SU-DHL-6 (cell line): ENCODE measurements at regions not wholly inside any gene's neighbourhood (a gene's known extent, or its start where the extent isn't known, plus 50 kb on each side); places are given as distances from the start of the nearest gene placed in this dataset.

Experiments used
- H2AFZ ChIP-seq: fragments of 200-600 bp; sonication (generic); 2 replicates; pipeline ENCODE4 v1.6.1; 2014; ENCODE audit warnings: low read depth, mild to moderate bottlenecking, moderate library complexity, mixed read lengths, antibody characterized with exemption, low read length; ENCODE audit not compliant: severe bottlenecking
- H3F3A ChIP-seq: fragments of 200-600 bp; shearing (Covaris generic); 2 replicates; pipeline ENCODE4 v1.6.0; 2016; ENCODE audit warnings: antibody characterized with exemption, mild to moderate bottlenecking; ENCODE audit not compliant: insufficient read depth
- H3K27ac ChIP-seq: fragments of 200-600 bp; sonication (generic); 2 replicates; pipeline ENCODE4 v1.5.1; 2016; ENCODE audit warnings: low read depth, mild to moderate bottlenecking, low read length, moderate library complexity, mixed read lengths
- H3K27me3 ChIP-seq: fragments of 200-600 bp; sonication (generic), shearing (Covaris generic); 2 replicates; pipeline ENCODE4 v1.6.0; 2014; ENCODE audit warnings: mild to moderate bottlenecking, low read length
- H3K36me3 ChIP-seq: fragments of 200-600 bp; sonication (generic); 2 replicates; pipeline ENCODE4 v1.6.1; 2014; ENCODE audit warnings: mild to moderate bottlenecking, low read length, mixed read lengths
- H3K4me2 ChIP-seq: fragments of 300-600, 200-600 bp; shearing (Covaris generic), sonication (generic); 2 replicates; pipeline ENCODE4 v1.6.0; 2014; ENCODE audit warnings: low read length, low read depth, mild to moderate bottlenecking; ENCODE audit not compliant: poor library complexity, severe bottlenecking
- H3K4me3 ChIP-seq: fragments of 200-600 bp; sonication (generic); 2 replicates; pipeline ENCODE4 v1.5.1; 2014; ENCODE audit warnings: antibody characterized with exemption, low read length, mild to moderate bottlenecking, mixed read lengths; ENCODE audit not compliant: insufficient read depth, poor library complexity, severe bottlenecking
- H3K79me2 ChIP-seq: fragments of 200-600 bp; sonication (generic); 2 replicates; pipeline ENCODE4 v1.6.1; 2014; ENCODE audit warnings: mild to moderate bottlenecking, low read length, moderate library complexity; ENCODE audit not compliant: insufficient read depth
- H3K9ac ChIP-seq: fragments of 200-600 bp; sonication (generic); 2 replicates; pipeline ENCODE4 v1.7.0; 2014; ENCODE audit warnings: mild to moderate bottlenecking, low read length
- H3K9me2 ChIP-seq: fragments of 200-600 bp; sonication (generic); replicated peaks from 2 replicates; pipeline ENCODE4 v1.6.1; 2014; ENCODE audit warnings: low read length; ENCODE audit not compliant: insufficient read depth
- H3K9me3 ChIP-seq: fragments of 200-600 bp; sonication (generic); 2 replicates; pipeline ENCODE4 v1.6.1; 2014; ENCODE audit warnings: low read length, mixed read lengths; ENCODE audit not compliant: insufficient read depth
- H4K20me1 ChIP-seq: fragments of 200-600 bp; sonication (generic); 2 replicates; pipeline ENCODE4 v1.6.1; 2014; ENCODE audit warnings: low read depth, mild to moderate bottlenecking, antibody characterized with exemption, low read length, moderate library complexity, mixed read lengths
- EZH2phosphoT487 ChIP-seq: fragments of 200-600 bp; sonication (generic), shearing (Covaris generic); conservative IDR thresholded peaks from 2 replicates; pipeline ENCODE4 v1.6.1; 2018; ENCODE audit warnings: mild to moderate bottlenecking, antibody characterized with exemption, low read length, moderate library complexity, mixed read lengths
- TF ChIP-seq, protein P1 (sequence below): fragments of 200-600 bp; sonication (generic); IDR thresholded peaks from one replicate; pipeline ENCODE4 v1.5.1; 2017; ENCODE audit warnings: antibody characterized with exemption, mild to moderate bottlenecking, low read length, moderate library complexity; ENCODE audit not compliant: insufficient read depth, poor library complexity, severe bottlenecking

- no peaks in the 10 kb centered on the region for H3K27me3 ChIP-seq
- no peaks in the 10 kb centered on the region for H3K36me3 ChIP-seq
- H3K27ac ChIP-seq, result no peak overlapping the region
- H3K9me2 ChIP-seq, result no peaks in the 10 kb centered on the region
- no peak overlapping the region for H3K9ac ChIP-seq
- H3K79me2 ChIP-seq, result no peaks in the 10 kb centered on the region
- H3K9me3 ChIP-seq, result no peaks in the 10 kb centered on the region
- no peaks in the 10 kb centered on the region for H3F3A ChIP-seq
- no peak overlapping the region for H3K4me2 ChIP-seq
- no peaks in the 10 kb centered on the region for H4K20me1 ChIP-seq
- no peak overlapping the region for H3K4me3 ChIP-seq
- TF ChIP-seq, protein P1, sequence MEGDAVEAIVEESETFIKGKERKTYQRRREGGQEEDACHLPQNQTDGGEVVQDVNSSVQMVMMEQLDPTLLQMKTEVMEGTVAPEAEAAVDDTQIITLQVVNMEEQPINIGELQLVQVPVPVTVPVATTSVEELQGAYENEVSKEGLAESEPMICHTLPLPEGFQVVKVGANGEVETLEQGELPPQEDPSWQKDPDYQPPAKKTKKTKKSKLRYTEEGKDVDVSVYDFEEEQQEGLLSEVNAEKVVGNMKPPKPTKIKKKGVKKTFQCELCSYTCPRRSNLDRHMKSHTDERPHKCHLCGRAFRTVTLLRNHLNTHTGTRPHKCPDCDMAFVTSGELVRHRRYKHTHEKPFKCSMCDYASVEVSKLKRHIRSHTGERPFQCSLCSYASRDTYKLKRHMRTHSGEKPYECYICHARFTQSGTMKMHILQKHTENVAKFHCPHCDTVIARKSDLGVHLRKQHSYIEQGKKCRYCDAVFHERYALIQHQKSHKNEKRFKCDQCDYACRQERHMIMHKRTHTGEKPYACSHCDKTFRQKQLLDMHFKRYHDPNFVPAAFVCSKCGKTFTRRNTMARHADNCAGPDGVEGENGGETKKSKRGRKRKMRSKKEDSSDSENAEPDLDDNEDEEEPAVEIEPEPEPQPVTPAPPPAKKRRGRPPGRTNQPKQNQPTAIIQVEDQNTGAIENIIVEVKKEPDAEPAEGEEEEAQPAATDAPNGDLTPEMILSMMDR, result no peak
- no peak for TF ChIP-seq EZH2phosphoT487
- no peak overlapping the region for H2AFZ ChIP-seq
Observed at GRCh38 chr3:64454768-64455167, 229.5 kb upstream of the PRICKLE2 start.

DNA sequence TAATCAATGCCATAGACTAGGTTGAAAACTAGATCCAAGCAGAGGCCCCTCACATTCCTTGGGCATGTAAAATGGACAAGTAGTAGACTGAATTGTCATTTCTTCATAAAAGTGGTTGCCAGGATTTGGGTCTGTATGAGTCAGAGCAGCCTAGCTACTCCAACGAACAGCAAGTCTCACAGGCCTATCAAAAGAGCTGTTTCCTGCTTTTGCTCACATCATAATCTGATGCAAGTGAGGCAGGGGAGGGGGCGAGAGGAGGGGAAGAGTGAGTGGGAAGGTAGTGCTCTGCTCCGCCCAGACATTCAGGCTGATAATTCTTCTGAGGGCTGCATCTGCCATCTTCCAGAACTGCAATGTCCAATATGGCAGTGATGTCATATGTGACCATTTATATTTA lies 228.9 kb upstream of the PRICKLE2 start:
- Histone ChIP-seq H3F3A (no peaks in the 10 kb centered on the region), H3K27me3 (no peaks in the 10 kb centered on the region), H2AFZ (no peak overlapping the region), H3K4me3 (no peak overlapping the region), H3K9me3 (no peaks in the 10 kb centered on the region), H3K9me2 (no peaks in the 10 kb centered on the region), H3K36me3 (no peaks in the 10 kb centered on the region), H3K79me2 (no peaks in the 10 kb centered on the region), H3K27ac (no peak overlapping the region), H3K4me2 (no peak overlapping the region), H3K9ac (no peak overlapping the region), H4K20me1 (no peaks in the 10 kb centered on the region)
- TF ChIP-seq, protein P1, result no peak
- TF ChIP-seq EZH2phosphoT487, result no peak

DNA sequence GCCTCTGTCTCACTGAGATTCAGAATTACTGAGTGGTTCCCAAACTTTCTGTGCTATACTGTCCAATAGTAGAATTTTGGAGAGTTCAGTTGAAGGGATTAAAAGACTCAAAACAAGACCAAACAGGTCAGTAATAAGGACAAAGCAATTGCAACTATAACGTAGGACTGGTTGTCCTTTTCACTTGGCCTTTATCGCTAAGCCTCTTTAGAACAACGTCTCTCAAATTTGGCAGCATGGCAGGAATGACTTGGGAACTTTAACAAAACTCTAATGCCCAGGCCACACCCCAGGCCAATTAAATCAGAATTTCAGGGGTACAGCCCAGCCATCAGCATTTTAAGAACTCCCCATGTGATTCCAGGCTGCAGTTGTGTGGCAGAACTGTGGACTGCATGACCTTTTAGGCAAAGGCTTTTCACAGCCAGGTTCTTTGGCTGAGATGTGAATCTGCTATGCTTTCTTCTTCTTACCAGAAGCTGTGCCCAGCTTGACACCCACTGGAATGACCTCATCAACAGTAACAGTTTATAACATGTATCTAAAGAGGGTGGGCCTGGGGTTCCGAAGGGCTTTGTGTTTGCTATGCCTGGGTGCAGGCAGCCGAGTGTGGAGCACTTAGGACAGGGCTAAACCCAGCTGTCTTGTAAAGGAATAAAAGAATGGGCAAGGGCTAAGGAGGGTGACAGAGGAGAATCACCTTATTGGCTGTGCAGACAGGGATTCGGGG lies 226.2 kb upstream of the PRICKLE2 start:
- H3K4me3 ChIP-seq, result no peak overlapping the region
- no peak overlapping the region for H3K9ac ChIP-seq
- H3K36me3 ChIP-seq, result no peaks in the 10 kb centered on the region
- H3K4me2 ChIP-seq, result no peak overlapping the region
- TF ChIP-seq EZH2phosphoT487, result no peak
- TF ChIP-seq, protein P1, result no peak
- no peaks in the 10 kb centered on the region for H3K79me2 ChIP-seq
- H3K9me3 ChIP-seq, result no peaks in the 10 kb centered on the region
- H3K9me2 ChIP-seq, result no peaks in the 10 kb centered on the region
- no peaks in the 10 kb centered on the region for H4K20me1 ChIP-seq
- H3K27ac ChIP-seq, result no peak overlapping the region
- H2AFZ ChIP-seq, result no peak overlapping the region
- no peaks in the 10 kb centered on the region for H3K27me3 ChIP-seq
- no peaks in the 10 kb centered on the region for H3F3A ChIP-seq
